Skeletal muscle satellite cell (primary cell): ENCODE measurements at regions not wholly inside any gene's neighbourhood (a gene's known extent, or its start where the extent isn't known, plus 50 kb on each side); places are given as distances from the start of the nearest gene placed in this dataset.

ENCODE experiments used
- H3K27me3 ChIP-seq: 2 replicates; pipeline ENCODE4 v1.7.0; 2013; ENCODE audit warnings: low read length; ENCODE audit not compliant: control insufficient read depth, insufficient read depth
- H3K36me3 ChIP-seq: 2 replicates; pipeline ENCODE4 v1.7.0; 2013; ENCODE audit warnings: mild to moderate bottlenecking, control low read depth, low read length; ENCODE audit not compliant: insufficient read depth
- H3K4me1 ChIP-seq: 2 replicates; pipeline ENCODE4 v1.7.0; 2013; ENCODE audit warnings: low read length; ENCODE audit not compliant: control insufficient read depth, insufficient read depth
- H3K4me2 ChIP-seq: 2 replicates; pipeline ENCODE4 v1.7.0; 2013; ENCODE audit warnings: mild to moderate bottlenecking, low read length
- H3K4me3 ChIP-seq: 2 replicates; pipeline ENCODE4 v1.7.0; 2013; ENCODE audit warnings: low read length
- H3K9ac ChIP-seq: 2 replicates; pipeline ENCODE4 v1.7.0; 2013; ENCODE audit warnings: mild to moderate bottlenecking, low read depth, low read length, moderate library complexity
- H3K9me3 ChIP-seq: replicated peaks from 2 replicates; pipeline ENCODE4 v1.7.0; 2013; ENCODE audit warnings: mild to moderate bottlenecking, control low read depth, low read length

GRCh38 chr2:53018825-53019425 is 748.7 kb upstream of the CHAC2 start:
- H3K4me1 ChIP-seq: no peaks in the 10 kb centered on the region
- H3K9ac ChIP-seq: no peak overlapping the region
- no peaks in the 10 kb centered on the region for H3K9me3 ChIP-seq
- H3K36me3 ChIP-seq: no peaks in the 10 kb centered on the region
- H3K4me3 ChIP-seq: no peak overlapping the region
- no peaks in the 10 kb centered on the region for H3K27me3 ChIP-seq
- H3K4me2 ChIP-seq: no peak overlapping the region

GRCh38 chr2:53006980-53007379 is 760.6 kb upstream of the CHAC2 start:
- Histone ChIP-seq H3K9ac (no peak overlapping the region), H3K36me3 (no peaks in the 10 kb centered on the region), H3K4me2 (no peak overlapping the region), H3K27me3 (no peaks in the 10 kb centered on the region), H3K9me3 (peaks cover 9% of the 10 kb centered on the region), H3K4me1 (no peaks in the 10 kb centered on the region), H3K4me3 (no peak overlapping the region)

GRCh38 chr2:53004413-53004812 is 763.2 kb upstream of the CHAC2 start:
- no peaks in the 10 kb centered on the region for H3K4me1 ChIP-seq
- peaks cover 5% of the 10 kb centered on the region for H3K9me3 ChIP-seq
- no peak overlapping the region for H3K4me2 ChIP-seq
- H3K9ac ChIP-seq: no peak overlapping the region
- H3K27me3 ChIP-seq: no peaks in the 10 kb centered on the region
- H3K4me3 ChIP-seq: no peak overlapping the region
- H3K36me3 ChIP-seq: no peaks in the 10 kb centered on the region

- H3K4me2 ChIP-seq: no peak overlapping the region
- no peaks in the 10 kb centered on the region for H3K27me3 ChIP-seq
- no peak overlapping the region for H3K9ac ChIP-seq
- H3K9me3 ChIP-seq: peaks cover 7% of the 10 kb centered on the region
- H3K4me1 ChIP-seq: no peaks in the 10 kb centered on the region
- H3K4me3 ChIP-seq: no peak overlapping the region
- H3K36me3 ChIP-seq: no peaks in the 10 kb centered on the region
Observed at GRCh38 chr2:52995424-52995823, 772.2 kb upstream of the CHAC2 start.

- Histone ChIP-seq H3K9me3 (no peaks in the 10 kb centered on the region), H3K4me1 (no peaks in the 10 kb centered on the region), H3K4me3 (no peak overlapping the region), H3K36me3 (no peaks in the 10 kb centered on the region), H3K27me3 (no peaks in the 10 kb centered on the region), H3K4me2 (no peak overlapping the region), H3K9ac (no peak overlapping the region)
Observed at GRCh38 chr2:52976143-52976949, 791.3 kb upstream of the CHAC2 start.

GRCh38 chr2:52974127-52974526 is 793.5 kb upstream of the CHAC2 start:
- H3K4me2 ChIP-seq: no peak overlapping the region
- H3K9ac ChIP-seq: no peak overlapping the region
- no peaks in the 10 kb centered on the region for H3K9me3 ChIP-seq
- no peaks in the 10 kb centered on the region for H3K36me3 ChIP-seq
- no peaks in the 10 kb centered on the region for H3K4me1 ChIP-seq
- no peak overlapping the region for H3K4me3 ChIP-seq
- no peaks in the 10 kb centered on the region for H3K27me3 ChIP-seq

- Histone ChIP-seq H3K4me3 (no peak overlapping the region), H3K36me3 (no peaks in the 10 kb centered on the region), H3K9me3 (no peaks in the 10 kb centered on the region), H3K4me2 (no peak overlapping the region), H3K9ac (no peak overlapping the region), H3K4me1 (no peaks in the 10 kb centered on the region), H3K27me3 (no peaks in the 10 kb centered on the region)
Observed at GRCh38 chr2:52970642-52971041, 797.0 kb upstream of the CHAC2 start.

GRCh38 chr2:52968043-52968442 is 799.6 kb upstream of the CHAC2 start:
- H3K36me3 ChIP-seq: no peaks in the 10 kb centered on the region
- H3K4me3 ChIP-seq: no peak overlapping the region
- no peaks in the 10 kb centered on the region for H3K4me1 ChIP-seq
- no peaks in the 10 kb centered on the region for H3K27me3 ChIP-seq
- no peak overlapping the region for H3K4me2 ChIP-seq
- peaks cover 5% of the 10 kb centered on the region for H3K9me3 ChIP-seq
- H3K9ac ChIP-seq: no peak overlapping the region

- H3K4me1 ChIP-seq: no peaks in the 10 kb centered on the region
- H3K4me3 ChIP-seq: no peak overlapping the region
- H3K27me3 ChIP-seq: no peaks in the 10 kb centered on the region
Observed at GRCh38 chr2:52964916-52965530, 802.6 kb upstream of the CHAC2 start.

GRCh38 chr2:52961403-52961802 is 806.2 kb upstream of the CHAC2 start:
- Histone ChIP-seq H3K4me2 (no peak overlapping the region), H3K4me3 (no peak overlapping the region), H3K9me3 (peaks cover 7% of the 10 kb centered on the region), H3K27me3 (no peaks in the 10 kb centered on the region), H3K36me3 (no peaks in the 10 kb centered on the region), H3K9ac (no peak overlapping the region), H3K4me1 (no peaks in the 10 kb centered on the region)

More at GRCh38 chr2:52964916-52965530, 802.6 kb upstream of the CHAC2 start:
- Histone ChIP-seq H3K9me3 (peaks cover 5% of the 10 kb centered on the region), H3K36me3 (no peaks in the 10 kb centered on the region), H3K9ac (no peak overlapping the region), H3K4me2 (no peak overlapping the region)

- Histone ChIP-seq H3K9me3 (peaks cover 7% of the 10 kb centered on the region), H3K4me1 (no peaks in the 10 kb centered on the region), H3K4me2 (no peak overlapping the region), H3K4me3 (no peak overlapping the region), H3K27me3 (no peaks in the 10 kb centered on the region), H3K9ac (no peak overlapping the region), H3K36me3 (no peaks in the 10 kb centered on the region)
Observed at GRCh38 chr2:52960881-52961280, 806.7 kb upstream of the CHAC2 start.
